ENCODE measurements at regions not wholly inside any gene's neighbourhood (a gene's known extent, or its start where the extent isn't known, plus 50 kb on each side); places are given as distances from the start of the nearest gene placed in this dataset.
A peak's percentile ranks its signal among the peaks of the same experiment; 100 is the strongest.

DNA sequence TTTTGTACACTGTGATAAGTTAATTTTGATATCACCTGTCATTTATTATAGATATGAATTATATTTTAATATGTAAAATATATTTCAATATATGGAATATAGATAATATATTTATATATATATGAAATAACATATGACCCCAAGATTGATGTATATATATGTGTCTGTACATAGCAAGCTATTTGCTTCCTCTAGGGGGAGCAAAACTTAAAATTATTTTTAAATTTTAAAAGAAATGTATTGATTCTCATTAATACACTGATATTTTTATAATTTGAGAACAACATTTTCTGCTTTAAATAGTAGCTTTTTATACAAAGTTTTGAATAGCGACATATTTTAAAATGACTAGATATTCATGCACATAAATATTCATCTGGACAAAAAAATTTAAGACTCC is 272.0 kb downstream of the DMRTA1 start:
- Histone ChIP-seq H3K36me3 (ENCODE audit: insufficient read depth, low read length) (no peaks in the 10 kb centered on the region), H3K79me2 (replicated peaks; ENCODE audit: insufficient read depth, low read length) (no peaks in the 10 kb centered on the region), H3K27ac (ENCODE audit: low read length) (no peak overlapping the region), H3K4me3 (ENCODE audit: low read length) (no peak overlapping the region), H2AFZ (ENCODE audit: low read depth, low read length) (no peak overlapping the region), H3K9me3 (ENCODE audit: low read length) (no peaks in the 10 kb centered on the region), H4K20me1 (ENCODE audit: insufficient read depth) (no peaks in the 10 kb centered on the region), H3K27me3 (ENCODE audit: insufficient read depth, low read depth, low read length) (no peaks in the 10 kb centered on the region), H3K9me2 (ENCODE audit: insufficient read depth, low read length) (no peaks in the 10 kb centered on the region), H3F3A (ENCODE audit: insufficient read depth, low read length, poor library complexity, severe bottlenecking) (no peaks in the 10 kb centered on the region), H3K4me2 (ENCODE audit: low read length) (no peak overlapping the region), H3K9ac (ENCODE audit: low read length) (no peak overlapping the region)
- TF ChIP-seq EP300 (conservative IDR thresholded peaks at IDR 0.05; ENCODE audit: poor library complexity, severe bottlenecking) (no peak), TAF1 (IDR thresholded peaks at IDR 0.05; ENCODE audit: low read depth) (no peak), RAD21 (conservative IDR thresholded peaks at IDR 0.05) (no peak), EZH2 (IDR thresholded peaks at IDR 0.05; ENCODE audit: borderline replicate concordance, insufficient read depth, low read length, poor library complexity, severe bottlenecking) (no peak), MXI1 (conservative IDR thresholded peaks at IDR 0.05; ENCODE audit: poor library complexity, severe bottlenecking) (no peak)
- TF ChIP-seq, protein P1, sequence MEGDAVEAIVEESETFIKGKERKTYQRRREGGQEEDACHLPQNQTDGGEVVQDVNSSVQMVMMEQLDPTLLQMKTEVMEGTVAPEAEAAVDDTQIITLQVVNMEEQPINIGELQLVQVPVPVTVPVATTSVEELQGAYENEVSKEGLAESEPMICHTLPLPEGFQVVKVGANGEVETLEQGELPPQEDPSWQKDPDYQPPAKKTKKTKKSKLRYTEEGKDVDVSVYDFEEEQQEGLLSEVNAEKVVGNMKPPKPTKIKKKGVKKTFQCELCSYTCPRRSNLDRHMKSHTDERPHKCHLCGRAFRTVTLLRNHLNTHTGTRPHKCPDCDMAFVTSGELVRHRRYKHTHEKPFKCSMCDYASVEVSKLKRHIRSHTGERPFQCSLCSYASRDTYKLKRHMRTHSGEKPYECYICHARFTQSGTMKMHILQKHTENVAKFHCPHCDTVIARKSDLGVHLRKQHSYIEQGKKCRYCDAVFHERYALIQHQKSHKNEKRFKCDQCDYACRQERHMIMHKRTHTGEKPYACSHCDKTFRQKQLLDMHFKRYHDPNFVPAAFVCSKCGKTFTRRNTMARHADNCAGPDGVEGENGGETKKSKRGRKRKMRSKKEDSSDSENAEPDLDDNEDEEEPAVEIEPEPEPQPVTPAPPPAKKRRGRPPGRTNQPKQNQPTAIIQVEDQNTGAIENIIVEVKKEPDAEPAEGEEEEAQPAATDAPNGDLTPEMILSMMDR (IDR thresholded peaks at IDR 0.05; ENCODE audit: poor library complexity, severe bottlenecking) = no peak

DNA sequence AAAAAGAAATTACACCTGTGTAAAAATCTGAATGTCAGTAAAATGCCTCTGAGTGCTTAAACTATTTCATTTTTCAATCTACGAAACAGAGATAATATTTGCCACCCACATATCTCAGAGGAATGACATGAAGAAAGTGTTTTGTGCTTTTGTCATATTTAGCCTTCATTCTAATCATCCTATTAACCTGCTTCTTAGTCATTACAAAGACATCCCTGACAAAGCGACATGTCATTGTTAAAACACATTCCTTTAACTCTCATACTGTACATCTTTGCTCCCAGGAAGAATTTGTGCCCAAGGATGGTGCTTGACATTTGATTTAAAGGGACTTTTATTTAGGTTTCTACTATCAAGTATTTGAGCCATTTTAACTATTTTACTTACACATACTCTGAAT is 275.9 kb downstream of the DMRTA1 start:
- Histone ChIP-seq H3K79me2 (replicated peaks; ENCODE audit: insufficient read depth, low read length) (no peaks in the 10 kb centered on the region), H3F3A (ENCODE audit: insufficient read depth, low read length, poor library complexity, severe bottlenecking) (no peaks in the 10 kb centered on the region), H3K9me3 (ENCODE audit: low read length) (no peaks in the 10 kb centered on the region), H2AFZ (ENCODE audit: low read depth, low read length) (no peak overlapping the region), H3K36me3 (ENCODE audit: insufficient read depth, low read length) (no peaks in the 10 kb centered on the region), H3K27me3 (ENCODE audit: insufficient read depth, low read depth, low read length) (no peaks in the 10 kb centered on the region), H3K27ac (ENCODE audit: low read length) (no peak overlapping the region), H3K4me3 (ENCODE audit: low read length) (no peak overlapping the region), H3K9me2 (ENCODE audit: insufficient read depth, low read length) (no peaks in the 10 kb centered on the region), H3K4me2 (ENCODE audit: low read length) (no peak overlapping the region), H3K9ac (ENCODE audit: low read length) (no peak overlapping the region), H4K20me1 (ENCODE audit: insufficient read depth) (no peaks in the 10 kb centered on the region)
- TF ChIP-seq RAD21 (conservative IDR thresholded peaks at IDR 0.05) (no peak), POLR2AphosphoS5 (IDR thresholded peaks at IDR 0.05) (peak; percentile 95), SMC3 (conservative IDR thresholded peaks at IDR 0.05; ENCODE audit: poor library complexity) (no peak), MXI1 (conservative IDR thresholded peaks at IDR 0.05; ENCODE audit: poor library complexity, severe bottlenecking) (no peak), EP300 (conservative IDR thresholded peaks at IDR 0.05; ENCODE audit: poor library complexity, severe bottlenecking) (peak; percentile 90)
- TF ChIP-seq, protein P2, sequence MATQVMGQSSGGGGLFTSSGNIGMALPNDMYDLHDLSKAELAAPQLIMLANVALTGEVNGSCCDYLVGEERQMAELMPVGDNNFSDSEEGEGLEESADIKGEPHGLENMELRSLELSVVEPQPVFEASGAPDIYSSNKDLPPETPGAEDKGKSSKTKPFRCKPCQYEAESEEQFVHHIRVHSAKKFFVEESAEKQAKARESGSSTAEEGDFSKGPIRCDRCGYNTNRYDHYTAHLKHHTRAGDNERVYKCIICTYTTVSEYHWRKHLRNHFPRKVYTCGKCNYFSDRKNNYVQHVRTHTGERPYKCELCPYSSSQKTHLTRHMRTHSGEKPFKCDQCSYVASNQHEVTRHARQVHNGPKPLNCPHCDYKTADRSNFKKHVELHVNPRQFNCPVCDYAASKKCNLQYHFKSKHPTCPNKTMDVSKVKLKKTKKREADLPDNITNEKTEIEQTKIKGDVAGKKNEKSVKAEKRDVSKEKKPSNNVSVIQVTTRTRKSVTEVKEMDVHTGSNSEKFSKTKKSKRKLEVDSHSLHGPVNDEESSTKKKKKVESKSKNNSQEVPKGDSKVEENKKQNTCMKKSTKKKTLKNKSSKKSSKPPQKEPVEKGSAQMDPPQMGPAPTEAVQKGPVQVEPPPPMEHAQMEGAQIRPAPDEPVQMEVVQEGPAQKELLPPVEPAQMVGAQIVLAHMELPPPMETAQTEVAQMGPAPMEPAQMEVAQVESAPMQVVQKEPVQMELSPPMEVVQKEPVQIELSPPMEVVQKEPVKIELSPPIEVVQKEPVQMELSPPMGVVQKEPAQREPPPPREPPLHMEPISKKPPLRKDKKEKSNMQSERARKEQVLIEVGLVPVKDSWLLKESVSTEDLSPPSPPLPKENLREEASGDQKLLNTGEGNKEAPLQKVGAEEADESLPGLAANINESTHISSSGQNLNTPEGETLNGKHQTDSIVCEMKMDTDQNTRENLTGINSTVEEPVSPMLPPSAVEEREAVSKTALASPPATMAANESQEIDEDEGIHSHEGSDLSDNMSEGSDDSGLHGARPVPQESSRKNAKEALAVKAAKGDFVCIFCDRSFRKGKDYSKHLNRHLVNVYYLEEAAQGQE (IDR thresholded peaks at IDR 0.05; ENCODE audit: borderline replicate concordance) = peak; percentile 79
- TF ChIP-seq, protein P1 (IDR thresholded peaks at IDR 0.05; ENCODE audit: poor library complexity, severe bottlenecking) = no peak
